Aorta (tissue), 5 donors: ENCODE measurements at regions not wholly inside any gene's neighbourhood (a gene's known extent, or its start where the extent isn't known, plus 50 kb on each side); places are given as distances from the start of the nearest gene placed in this dataset.

Experiments used
- ATAC-seq: fragments of 200-7000 bp; cut with Tn5 transposase; one replicate; pipeline ENCODE4 v1.9.1; 2022; ENCODE audit warnings: moderate library complexity; ENCODE audit not compliant: low FRiP score
- DNase-seq, 2 donors: peaks; one replicate each; pipeline ENCODE4 v3.0.0-alpha.2; 2020
- H3K27ac ChIP-seq, 2 donors: one replicate each; pipeline ENCODE4 v1.5.1; 2013; ENCODE audit warnings: low read length in 2 of 2, mild to moderate bottlenecking in 2 of 2, moderate library complexity in 2 of 2, control low read depth in 1 of 2, inconsistent platforms in 1 of 2, low read depth in 1 of 2
- H3K27me3 ChIP-seq, 2 donors: one replicate each; pipeline ENCODE4 v1.6.1; 2013; ENCODE audit warnings: control low read depth in 1 of 2, low read length in 1 of 2, mild to moderate bottlenecking in 1 of 2, moderate library complexity in 1 of 2; ENCODE audit not compliant: insufficient read depth in 2 of 2, control insufficient read depth in 1 of 2
- H3K36me3 ChIP-seq, 2 donors: one replicate each; pipeline ENCODE4 v1.6.1; 2013; ENCODE audit warnings: control low read depth in 1 of 2, low read length in 1 of 2, mild to moderate bottlenecking in 1 of 2; ENCODE audit not compliant: insufficient read depth in 2 of 2, control insufficient read depth in 1 of 2
- H3K4me1 ChIP-seq, 2 donors: one replicate each; pipeline ENCODE4 v1.6.1; 2013; ENCODE audit warnings: low read length in 2 of 2, control low read depth in 1 of 2, mild to moderate bottlenecking in 1 of 2, moderate library complexity in 1 of 2; ENCODE audit not compliant: insufficient read depth in 2 of 2, control insufficient read depth in 1 of 2
- H3K4me3 ChIP-seq, 2 donors: one replicate each; pipeline ENCODE4 v1.5.1; 2013; ENCODE audit warnings: low read length in 2 of 2, control low read depth in 1 of 2, mild to moderate bottlenecking in 1 of 2
- H3K9me3 ChIP-seq: one replicate; pipeline ENCODE4 v1.6.1; 2013; ENCODE audit warnings: mild to moderate bottlenecking, low read length; ENCODE audit not compliant: control insufficient read depth
- WGBS, 2 donors: extraction: QIAGEN DNeasy Blood & Tissue Kit; methylation state at CpG; one replicate each; pipeline ENCODE4 v1.1.7; 2013; 5-methylcytosine and 5-hydroxymethylcytosine counted together
- intact Hi-C, 2 donors: fragments of 100-400 bp; cut with DNase I; formaldehyde crosslinking; loops; one replicate each; pipeline versions ENCODE4 v1.14.2 to v1.15.0; 2022
- donor health status: healthy with polysubstance abuse.
- donor health status: Bipolar disorder and iron deficiency.
- donor health status: DM: no; HTN: no; CAD: no.
- donor health status: DM: no; HTN: no; CAD: no.
- donor health status: DM: yes; HTN: yes; CAD: no.

GRCh38 chr5:8870959-8871355, 674.9 kb downstream of the SEMA5A start:
- no peak overlapping the region for H3K4me3 ChIP-seq
- no peaks in the 10 kb centered on the region for H3K4me1 ChIP-seq
- no peak for DNase-seq
- intact Hi-C loops, result no loop called here
- H3K27me3 ChIP-seq, result no peaks in the 10 kb centered on the region
- no peaks in the 10 kb centered on the region for H3K9me3 ChIP-seq
- WGBS, 2 donors, result 75 to 80% methylated on average over 7 of the region's 7 CpGs
- no peaks in the 10 kb centered on the region for H3K36me3 ChIP-seq
- no peak for ATAC-seq
- no peak overlapping the region for H3K27ac ChIP-seq

GRCh38 chr5:8871446-8871845, 674.4 kb downstream of the SEMA5A start:
- DNase-seq (no peak), ATAC-seq (no peak)
- no peaks in the 10 kb centered on the region for H3K4me1 ChIP-seq
- H3K4me3 ChIP-seq, result no peak overlapping the region
- intact Hi-C loops, result no loop called here
- H3K27me3 ChIP-seq, result no peaks in the 10 kb centered on the region
- no peaks in the 10 kb centered on the region for H3K36me3 ChIP-seq
- H3K9me3 ChIP-seq, result no peaks in the 10 kb centered on the region
- 87% methylated on average over 2 of the region's 2 CpGs for WGBS, 2 donors
- no peak overlapping the region for H3K27ac ChIP-seq

DNA sequence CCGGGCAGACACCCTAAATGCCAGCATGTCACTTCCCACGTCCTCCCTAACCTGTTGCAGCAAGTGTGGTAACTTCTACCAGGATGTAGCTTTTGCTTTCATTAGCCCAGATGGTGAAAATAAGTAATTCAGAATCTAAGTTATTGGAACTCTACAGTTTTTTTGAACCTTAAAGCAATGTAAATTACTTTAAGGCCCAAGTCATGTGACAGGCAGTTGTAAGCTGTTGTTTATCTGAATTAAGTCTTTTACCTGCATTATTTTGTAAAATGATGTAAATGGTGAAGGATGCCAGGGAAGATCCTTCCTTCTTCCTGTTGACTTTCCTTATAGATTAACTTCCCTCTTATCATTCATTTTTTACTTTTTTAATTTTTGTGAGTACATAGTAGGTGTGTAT, 670.2 kb downstream of the SEMA5A start:
- DNase-seq (no peak), ATAC-seq (no peak)

DNA sequence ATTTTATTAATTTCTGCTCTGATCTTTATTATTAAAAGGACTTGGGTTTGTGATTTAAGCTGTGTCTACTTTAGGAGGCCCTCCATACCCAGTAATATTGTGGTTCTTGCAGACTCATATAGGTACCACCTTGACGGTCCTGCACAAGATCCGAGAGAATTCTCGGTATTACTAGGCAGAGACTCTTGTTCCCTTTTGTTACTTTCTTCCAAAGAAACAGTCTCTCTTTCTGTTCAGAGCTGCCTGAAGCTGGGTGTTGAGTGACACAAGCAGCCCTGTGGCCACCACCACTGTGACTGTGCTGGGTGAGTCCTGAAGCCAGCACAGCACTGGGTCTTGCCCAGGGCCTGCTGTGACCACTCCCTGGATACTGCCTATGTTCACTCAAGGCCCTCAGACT, 666.6 kb downstream of the SEMA5A start:
- Histone ChIP-seq H3K27ac (no peak overlapping the region), H3K27me3 (no peaks in the 10 kb centered on the region), H3K9me3 (no peaks in the 10 kb centered on the region), H3K4me3 (no peak overlapping the region), H3K36me3 (no peaks in the 10 kb centered on the region), H3K4me1 (no peaks in the 10 kb centered on the region)
- DNase-seq, result no peak
- 97 to 99% methylated on average over 3 of the region's 3 CpGs for WGBS, 2 donors
- intact Hi-C loops, result no loop called here
- no peak for ATAC-seq

More for the DNA sequence above, 670.2 kb downstream of the SEMA5A start:
- 66 to 73% methylated on average over 2 of the region's 2 CpGs for WGBS, 2 donors
- Histone ChIP-seq H3K36me3 (no peaks in the 10 kb centered on the region), H3K27ac (no peak overlapping the region), H3K4me1 (no peaks in the 10 kb centered on the region), H3K4me3 (no peak overlapping the region), H3K27me3 (no peaks in the 10 kb centered on the region), H3K9me3 (no peaks in the 10 kb centered on the region)
- intact Hi-C loops, result no loop called here

GRCh38 chr5:8884029-8884428, 661.8 kb downstream of the SEMA5A start:
- intact Hi-C loops, result no loop called here
- no peak overlapping the region for H3K27ac ChIP-seq
- H3K36me3 ChIP-seq, result no peaks in the 10 kb centered on the region
- H3K4me1 ChIP-seq, result no peaks in the 10 kb centered on the region
- H3K27me3 ChIP-seq, result no peaks in the 10 kb centered on the region
- no peak overlapping the region for H3K4me3 ChIP-seq
- DNase-seq (no peak), ATAC-seq (no peak)
- 71 to 80% methylated on average over 2 of the region's 2 CpGs for WGBS, 2 donors
- no peaks in the 10 kb centered on the region for H3K9me3 ChIP-seq

- Histone ChIP-seq H3K36me3 (no peaks in the 10 kb centered on the region), H3K9me3 (no peaks in the 10 kb centered on the region), H3K27ac (no peak overlapping the region), H3K4me3 (no peak overlapping the region), H3K27me3 (no peaks in the 10 kb centered on the region), H3K4me1 (no peaks in the 10 kb centered on the region)
- 93% methylated on average over 3 of the region's 3 CpGs for WGBS, 2 donors
- DNase-seq (no peak), ATAC-seq (no peak)
- intact Hi-C loops, result no loop called here
Measured at GRCh38 chr5:8892926-8893325, 652.9 kb downstream of the SEMA5A start.

- no peak for ATAC-seq
- no peak for DNase-seq
- Histone ChIP-seq H3K36me3 (no peaks in the 10 kb centered on the region), H3K9me3 (no peaks in the 10 kb centered on the region), H3K27ac (no peak overlapping the region), H3K4me1 (no peaks in the 10 kb centered on the region), H3K27me3 (no peaks in the 10 kb centered on the region), H3K4me3 (no peak overlapping the region)
- intact Hi-C loops, result no loop called here
- WGBS, 2 donors, result 44 to 56% methylated on average over 3 of the region's 3 CpGs
Measured at GRCh38 chr5:8894031-8894430, 651.8 kb downstream of the SEMA5A start.

- Histone ChIP-seq H3K4me3 (no peak overlapping the region), H3K9me3 (no peaks in the 10 kb centered on the region), H3K4me1 (no peaks in the 10 kb centered on the region), H3K27me3 (no peaks in the 10 kb centered on the region), H3K27ac (no peak overlapping the region), H3K36me3 (no peaks in the 10 kb centered on the region)
- DNase-seq, result no peak
- WGBS, 2 donors, result 86 to 87% methylated on average over 4 of the region's 4 CpGs
- intact Hi-C loops, result no loop called here
- no peak for ATAC-seq
Measured at GRCh38 chr5:8895062-8895461, 650.8 kb downstream of the SEMA5A start.

DNA sequence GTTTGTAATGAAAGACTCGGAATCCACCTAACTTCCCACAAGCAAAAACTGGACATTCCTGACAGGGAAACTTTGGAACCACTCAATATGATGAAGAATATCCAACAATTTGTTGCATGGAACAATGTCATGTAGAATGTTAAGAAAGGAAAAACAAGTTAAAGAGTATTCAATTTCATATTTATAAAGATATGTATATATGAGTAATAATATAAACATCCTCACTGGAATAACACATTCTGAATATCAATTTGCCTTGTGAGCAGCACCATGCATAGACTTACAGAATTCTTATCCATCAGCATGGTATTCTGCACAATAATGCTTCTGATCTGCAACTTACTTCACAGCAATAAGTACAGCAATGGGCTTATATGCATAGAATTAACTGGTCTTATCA, 650.3 kb downstream of the SEMA5A start:
- 81 to 82% methylated on average over 1 of the region's 1 CpG for WGBS, 2 donors
- no peak overlapping the region for H3K4me3 ChIP-seq
- H3K36me3 ChIP-seq, result no peaks in the 10 kb centered on the region
- H3K4me1 ChIP-seq, result no peaks in the 10 kb centered on the region
- H3K9me3 ChIP-seq, result no peaks in the 10 kb centered on the region
- no peak overlapping the region for H3K27ac ChIP-seq
- ATAC-seq (no peak), DNase-seq (no peak)
- intact Hi-C loops, result no loop called here
- no peaks in the 10 kb centered on the region for H3K27me3 ChIP-seq
